Parathyroid adenoma (tissue), 2 donors: ENCODE measurements at regions not wholly inside any gene's neighbourhood (a gene's known extent, or its start where the extent isn't known, plus 50 kb on each side); places are given as distances from the start of the nearest gene placed in this dataset.

Experiments
- H2AFZ ChIP-seq: fragments of 300-600 bp; sonication (generic); one replicate; pipeline ENCODE4 v1.7.0; 2017; ENCODE audit warnings: antibody characterized with exemption, mild to moderate bottlenecking
- H3K27ac ChIP-seq: fragments of 300-600 bp; sonication (generic); one replicate; pipeline ENCODE4 v1.7.0; 2017
- H3K27me3 ChIP-seq: fragments of 300-600 bp; sonication (generic); one replicate; pipeline ENCODE4 v1.7.0; 2017; ENCODE audit warnings: low read length; ENCODE audit not compliant: control insufficient read depth, insufficient read depth
- H3K36me3 ChIP-seq: fragments of 300-600 bp; sonication (generic); one replicate; pipeline ENCODE4 v1.7.0; 2017; ENCODE audit warnings: low read length; ENCODE audit not compliant: control insufficient read depth, insufficient read depth
- H3K4me1 ChIP-seq: fragments of 300-600 bp; sonication (generic); one replicate; pipeline ENCODE4 v1.7.0; 2017; ENCODE audit warnings: control low read depth
- H3K4me2 ChIP-seq: fragments of 300-600 bp; sonication (generic); one replicate; pipeline ENCODE4 v1.7.0; 2017; ENCODE audit warnings: low read length
- H3K4me3 ChIP-seq: fragments of 300-600 bp; sonication (generic); one replicate; pipeline ENCODE4 v1.7.0; 2017; ENCODE audit warnings: low read depth, low read length
- H3K79me2 ChIP-seq: fragments of 300-600 bp; sonication (generic); one replicate; pipeline ENCODE4 v1.7.0; 2017; ENCODE audit warnings: control low read depth
- H3K9ac ChIP-seq: fragments of 300-600 bp; sonication (generic); one replicate; pipeline ENCODE4 v1.7.0; 2017; ENCODE audit warnings: mild to moderate bottlenecking
- H3K9me3 ChIP-seq: fragments of 300-600 bp; sonication (generic); one replicate; pipeline ENCODE4 v1.7.0; 2017; ENCODE audit warnings: low read length; ENCODE audit not compliant: control insufficient read depth
- TF ChIP-seq, protein P1 (sequence below): fragments of 300-600 bp; sonication (generic); IDR thresholded peaks from one replicate; pipeline ENCODE4 v1.7.0; 2017; ENCODE audit warnings: antibody characterized with exemption, mild to moderate bottlenecking
- donor health status: primary hyperparathyroidism.

DNA sequence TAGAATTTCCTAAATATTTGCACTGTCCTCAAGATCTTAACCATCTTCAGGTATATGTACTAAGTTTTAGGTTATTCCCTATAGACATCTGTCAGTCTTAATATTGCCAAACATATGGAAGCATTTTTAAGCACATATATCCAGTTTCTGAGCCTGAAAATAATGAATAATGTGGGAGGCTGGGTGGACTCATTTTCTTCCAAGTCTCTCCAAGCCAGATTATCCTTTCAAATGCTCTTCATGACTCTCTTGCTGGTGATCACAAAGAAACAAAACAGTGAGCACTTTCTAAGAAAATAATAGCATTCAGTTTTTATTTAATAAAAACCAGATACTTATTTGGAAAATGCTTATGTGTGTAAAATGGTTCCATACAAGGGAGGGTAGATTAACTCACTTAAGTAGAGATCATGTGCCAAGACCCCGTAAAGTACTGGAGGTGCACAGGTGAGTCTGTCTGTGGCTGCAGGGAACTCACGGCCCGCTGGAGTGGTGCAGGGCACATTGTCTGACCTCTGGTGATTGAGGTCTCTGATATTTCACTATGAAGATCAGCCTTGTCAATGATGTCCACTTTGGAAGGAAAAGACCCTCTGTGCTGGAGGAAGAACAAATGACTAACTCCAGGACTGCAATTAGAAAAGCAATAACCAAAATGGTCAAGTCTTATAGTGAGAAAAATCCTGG, 161.6 kb downstream of the TMEM18 start:
- Histone ChIP-seq H2AFZ (no peak overlapping the region), H3K79me2 (no peaks in the 10 kb centered on the region), H3K27me3 (no peaks in the 10 kb centered on the region), H3K9me3 (no peaks in the 10 kb centered on the region), H3K4me2 (no peak overlapping the region), H3K36me3 (no peaks in the 10 kb centered on the region), H3K27ac (no peak overlapping the region), H3K4me1 (no peaks in the 10 kb centered on the region), H3K4me3 (no peak overlapping the region), H3K9ac (no peak overlapping the region)
- TF ChIP-seq, protein P1, sequence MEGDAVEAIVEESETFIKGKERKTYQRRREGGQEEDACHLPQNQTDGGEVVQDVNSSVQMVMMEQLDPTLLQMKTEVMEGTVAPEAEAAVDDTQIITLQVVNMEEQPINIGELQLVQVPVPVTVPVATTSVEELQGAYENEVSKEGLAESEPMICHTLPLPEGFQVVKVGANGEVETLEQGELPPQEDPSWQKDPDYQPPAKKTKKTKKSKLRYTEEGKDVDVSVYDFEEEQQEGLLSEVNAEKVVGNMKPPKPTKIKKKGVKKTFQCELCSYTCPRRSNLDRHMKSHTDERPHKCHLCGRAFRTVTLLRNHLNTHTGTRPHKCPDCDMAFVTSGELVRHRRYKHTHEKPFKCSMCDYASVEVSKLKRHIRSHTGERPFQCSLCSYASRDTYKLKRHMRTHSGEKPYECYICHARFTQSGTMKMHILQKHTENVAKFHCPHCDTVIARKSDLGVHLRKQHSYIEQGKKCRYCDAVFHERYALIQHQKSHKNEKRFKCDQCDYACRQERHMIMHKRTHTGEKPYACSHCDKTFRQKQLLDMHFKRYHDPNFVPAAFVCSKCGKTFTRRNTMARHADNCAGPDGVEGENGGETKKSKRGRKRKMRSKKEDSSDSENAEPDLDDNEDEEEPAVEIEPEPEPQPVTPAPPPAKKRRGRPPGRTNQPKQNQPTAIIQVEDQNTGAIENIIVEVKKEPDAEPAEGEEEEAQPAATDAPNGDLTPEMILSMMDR = no peak

DNA sequence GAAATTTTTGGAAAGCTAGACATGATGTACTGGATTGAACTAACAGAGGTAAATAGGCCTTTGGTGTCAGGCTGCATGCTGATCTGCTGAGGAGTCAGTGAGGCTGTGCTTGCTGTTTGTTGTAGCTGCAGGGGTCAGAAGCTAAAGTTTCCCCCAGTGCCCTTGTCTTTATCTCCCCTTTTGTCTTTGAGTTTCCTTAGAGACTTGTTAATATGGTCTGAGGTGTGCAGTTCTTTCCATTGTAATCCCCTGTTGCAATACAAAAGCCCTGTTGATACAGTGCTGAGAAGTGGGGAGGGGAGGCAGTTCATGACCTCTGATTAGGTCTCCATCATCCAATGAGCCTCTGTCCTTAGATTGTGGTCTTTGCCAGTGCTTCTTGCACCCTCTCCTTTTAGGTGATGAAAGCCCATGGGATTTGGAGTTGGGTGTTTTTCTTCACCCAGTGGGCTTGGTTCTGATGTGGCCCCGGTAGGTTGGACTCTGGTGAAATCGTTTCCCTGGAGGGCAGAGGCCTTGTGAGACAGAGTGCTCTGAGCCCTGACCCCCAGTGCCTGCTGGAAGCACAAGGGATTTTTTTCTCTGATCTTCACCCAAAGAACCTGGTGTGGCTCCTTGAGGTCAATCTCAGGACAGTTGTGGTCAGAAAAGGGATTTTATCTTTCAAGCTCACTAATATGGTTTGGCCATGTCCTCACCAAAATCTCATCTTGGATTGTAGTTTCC, 163.1 kb downstream of the TMEM18 start:
- Histone ChIP-seq H3K79me2 (no peaks in the 10 kb centered on the region), H3K4me3 (no peak overlapping the region), H3K27me3 (no peaks in the 10 kb centered on the region), H3K36me3 (no peaks in the 10 kb centered on the region), H3K4me2 (no peak overlapping the region), H3K9ac (no peak overlapping the region), H3K4me1 (no peaks in the 10 kb centered on the region), H3K9me3 (no peaks in the 10 kb centered on the region), H2AFZ (no peak overlapping the region), H3K27ac (no peak overlapping the region)
- TF ChIP-seq, protein P1 = no peak

DNA sequence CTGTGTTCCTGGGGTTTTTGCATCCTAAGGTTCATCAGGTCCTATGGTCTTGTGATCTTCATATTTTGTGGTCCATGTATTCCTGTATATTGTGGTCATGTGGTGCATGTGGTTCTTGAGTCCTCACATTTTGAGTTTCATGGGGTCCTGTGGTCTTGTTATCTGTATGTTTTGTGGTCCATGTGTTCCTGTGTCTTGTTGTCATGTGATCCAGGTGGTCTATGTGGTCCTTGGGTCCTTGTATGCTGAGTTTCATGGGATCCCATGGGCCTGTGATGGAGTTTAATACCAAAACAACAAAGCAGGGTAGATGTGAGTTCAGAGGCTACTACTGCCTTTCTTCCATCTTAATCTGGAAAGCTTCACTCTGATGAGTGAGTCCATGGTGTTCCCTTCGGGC, 166.4 kb downstream of the TMEM18 start:
- Histone ChIP-seq H3K4me1 (no peaks in the 10 kb centered on the region), H3K9ac (no peak overlapping the region)
- TF ChIP-seq, protein P1 = no peak

GRCh38 chr2:509888-510287, 167.3 kb downstream of the TMEM18 start:
- no peak overlapping the region for H3K4me2 ChIP-seq
- H2AFZ ChIP-seq = no peak overlapping the region
- H3K36me3 ChIP-seq = no peaks in the 10 kb centered on the region
- H3K27ac ChIP-seq = no peak overlapping the region
- TF ChIP-seq, protein P1 = no peak
- H3K9me3 ChIP-seq = no peaks in the 10 kb centered on the region
- no peak overlapping the region for H3K9ac ChIP-seq
- no peaks in the 10 kb centered on the region for H3K79me2 ChIP-seq
- H3K27me3 ChIP-seq = no peaks in the 10 kb centered on the region
- H3K4me3 ChIP-seq = no peak overlapping the region
- H3K4me1 ChIP-seq = no peaks in the 10 kb centered on the region

More for the DNA sequence above, 166.4 kb downstream of the TMEM18 start:
- no peaks in the 10 kb centered on the region for H3K9me3 ChIP-seq
- no peak overlapping the region for H3K4me2 ChIP-seq
- no peak overlapping the region for H3K27ac ChIP-seq
- no peak overlapping the region for H3K4me3 ChIP-seq
- no peaks in the 10 kb centered on the region for H3K36me3 ChIP-seq
- no peaks in the 10 kb centered on the region for H3K79me2 ChIP-seq
- H2AFZ ChIP-seq = no peak overlapping the region
- no peaks in the 10 kb centered on the region for H3K27me3 ChIP-seq

- H3K4me3 ChIP-seq = no peak overlapping the region
- H3K27ac ChIP-seq = no peak overlapping the region
- no peaks in the 10 kb centered on the region for H3K36me3 ChIP-seq
- H3K9me3 ChIP-seq = no peaks in the 10 kb centered on the region
- H3K27me3 ChIP-seq = no peaks in the 10 kb centered on the region
- no peak overlapping the region for H3K9ac ChIP-seq
- no peak overlapping the region for H2AFZ ChIP-seq
- no peaks in the 10 kb centered on the region for H3K4me1 ChIP-seq
- TF ChIP-seq, protein P1 = no peak
- no peaks in the 10 kb centered on the region for H3K79me2 ChIP-seq
- H3K4me2 ChIP-seq = no peak overlapping the region
Measured at GRCh38 chr2:508121-508520, 169.1 kb downstream of the TMEM18 start.
